ENCODE measurements at regions not wholly inside any gene's neighbourhood (a gene's known extent, or its start where the extent isn't known, plus 50 kb on each side); places are given as distances from the start of the nearest gene placed in this dataset.

DNA sequence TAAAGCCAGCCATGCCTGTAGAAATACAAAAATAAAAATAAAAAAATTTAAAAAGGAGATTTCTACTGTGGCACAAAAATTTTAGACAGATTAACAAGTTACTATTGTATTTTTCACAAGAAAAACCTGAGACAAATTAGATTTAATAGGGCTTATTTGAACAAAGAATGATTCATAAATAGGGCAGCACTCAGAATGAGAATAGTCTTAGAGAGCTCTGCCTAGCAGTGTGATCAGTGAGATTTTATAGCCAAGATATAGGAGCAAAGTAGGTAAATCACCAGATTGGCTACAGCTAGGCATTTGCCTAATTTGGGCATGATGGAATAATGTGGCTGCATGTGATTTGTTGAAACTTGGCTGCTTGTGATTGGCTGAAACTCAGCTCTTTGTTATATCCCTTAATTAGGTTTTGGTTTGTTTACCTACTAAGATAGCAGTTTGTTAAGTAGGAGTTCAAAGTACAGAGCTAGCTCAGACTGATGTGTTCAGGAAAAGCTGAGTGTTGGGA is 279.7 kb upstream of the TMTC1 start:
- no peak for ATAC-seq (ENCODE audit: low FRiP score)
- TF ChIP-seq, protein P1, sequence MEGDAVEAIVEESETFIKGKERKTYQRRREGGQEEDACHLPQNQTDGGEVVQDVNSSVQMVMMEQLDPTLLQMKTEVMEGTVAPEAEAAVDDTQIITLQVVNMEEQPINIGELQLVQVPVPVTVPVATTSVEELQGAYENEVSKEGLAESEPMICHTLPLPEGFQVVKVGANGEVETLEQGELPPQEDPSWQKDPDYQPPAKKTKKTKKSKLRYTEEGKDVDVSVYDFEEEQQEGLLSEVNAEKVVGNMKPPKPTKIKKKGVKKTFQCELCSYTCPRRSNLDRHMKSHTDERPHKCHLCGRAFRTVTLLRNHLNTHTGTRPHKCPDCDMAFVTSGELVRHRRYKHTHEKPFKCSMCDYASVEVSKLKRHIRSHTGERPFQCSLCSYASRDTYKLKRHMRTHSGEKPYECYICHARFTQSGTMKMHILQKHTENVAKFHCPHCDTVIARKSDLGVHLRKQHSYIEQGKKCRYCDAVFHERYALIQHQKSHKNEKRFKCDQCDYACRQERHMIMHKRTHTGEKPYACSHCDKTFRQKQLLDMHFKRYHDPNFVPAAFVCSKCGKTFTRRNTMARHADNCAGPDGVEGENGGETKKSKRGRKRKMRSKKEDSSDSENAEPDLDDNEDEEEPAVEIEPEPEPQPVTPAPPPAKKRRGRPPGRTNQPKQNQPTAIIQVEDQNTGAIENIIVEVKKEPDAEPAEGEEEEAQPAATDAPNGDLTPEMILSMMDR (IDR thresholded peaks at IDR 0.05): no peak

DNA sequence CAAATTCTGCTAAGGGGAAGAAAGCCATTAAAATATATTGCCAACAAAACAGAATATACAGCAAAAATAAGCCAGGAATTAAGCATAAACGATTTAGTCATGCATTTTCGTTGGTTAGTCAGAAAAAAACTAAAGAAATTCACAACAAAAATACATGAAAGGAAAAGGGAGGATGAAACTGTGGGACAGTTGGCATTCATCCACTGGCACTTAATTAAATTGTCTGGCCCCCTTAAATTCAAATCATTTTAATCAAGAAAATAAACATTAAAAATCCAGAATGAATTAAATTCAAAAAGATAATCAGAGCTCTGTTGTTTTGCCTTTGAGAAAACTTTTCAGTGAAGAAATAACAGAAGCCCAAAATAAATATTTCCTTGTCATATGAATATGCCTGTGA is 264.6 kb upstream of the TMTC1 start:
- ATAC-seq (ENCODE audit: low FRiP score) (no peak), DNase-seq (ENCODE audit: low spot score) (no peak)
- TF ChIP-seq, protein P1 (IDR thresholded peaks at IDR 0.05): no peak

More for the DNA sequence above, 279.7 kb upstream of the TMTC1 start:
- DNase-seq (ENCODE audit: low spot score): no peak

DNA sequence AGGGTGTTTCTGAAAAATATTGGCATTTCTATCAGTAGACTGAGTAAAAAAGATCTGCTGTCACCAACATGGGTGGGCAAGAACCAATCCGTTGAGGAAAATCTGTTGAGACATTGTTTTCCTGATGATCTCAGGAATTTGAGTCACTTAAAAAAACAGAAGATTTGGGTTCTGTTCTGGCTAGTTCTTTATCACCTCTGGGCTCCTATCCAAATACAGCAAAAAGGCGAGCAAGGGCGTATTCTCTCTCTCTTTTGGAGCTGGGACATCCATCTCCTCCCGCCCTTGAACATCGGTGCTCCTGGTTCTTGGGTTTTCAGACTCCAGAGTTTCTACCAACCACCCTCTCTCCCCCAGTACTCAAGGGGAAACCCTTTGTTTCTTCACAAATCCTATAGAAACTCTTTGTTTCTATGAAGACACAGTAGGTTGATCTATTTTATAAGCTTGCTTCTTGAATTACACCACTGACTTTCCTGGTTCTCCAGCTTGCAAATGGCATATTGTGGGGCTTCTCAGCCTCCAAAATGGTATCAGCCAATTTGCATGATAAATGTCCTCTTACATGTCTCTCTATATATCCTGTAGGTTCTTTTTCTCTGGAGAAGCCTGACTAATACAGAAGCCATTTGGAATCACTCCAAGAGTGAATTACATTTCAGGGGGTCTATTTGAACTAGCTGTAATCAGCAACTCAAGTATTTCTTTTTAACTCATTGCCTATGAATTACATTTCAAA is 263.9 kb upstream of the TMTC1 start:
- no peak for ATAC-seq (ENCODE audit: low FRiP score)
- TF ChIP-seq, protein P1 (IDR thresholded peaks at IDR 0.05): no peak
- DNase-seq (ENCODE audit: low spot score): no peak

DNA sequence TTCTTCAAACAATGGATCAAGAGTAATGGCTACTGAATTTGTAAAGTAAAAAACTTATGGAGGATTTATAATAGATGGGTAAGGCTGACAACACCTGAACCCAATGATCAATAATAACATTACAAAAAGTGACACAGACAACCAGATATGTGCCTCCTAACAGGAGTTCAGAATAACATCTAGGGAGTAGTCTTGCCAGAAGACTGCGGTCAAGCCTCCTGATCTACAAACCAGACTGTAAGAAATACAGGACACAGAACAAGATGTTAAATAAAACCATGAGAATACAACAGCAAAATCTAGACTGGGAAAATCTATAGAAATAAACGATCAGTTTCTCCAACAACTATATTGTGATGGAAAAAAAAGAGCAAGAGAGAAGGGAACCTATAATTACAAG is 262.6 kb upstream of the TMTC1 start:
- DNase-seq (ENCODE audit: low spot score): no peak
- ATAC-seq (ENCODE audit: low FRiP score): no peak
- TF ChIP-seq, protein P1 (IDR thresholded peaks at IDR 0.05): no peak

DNA sequence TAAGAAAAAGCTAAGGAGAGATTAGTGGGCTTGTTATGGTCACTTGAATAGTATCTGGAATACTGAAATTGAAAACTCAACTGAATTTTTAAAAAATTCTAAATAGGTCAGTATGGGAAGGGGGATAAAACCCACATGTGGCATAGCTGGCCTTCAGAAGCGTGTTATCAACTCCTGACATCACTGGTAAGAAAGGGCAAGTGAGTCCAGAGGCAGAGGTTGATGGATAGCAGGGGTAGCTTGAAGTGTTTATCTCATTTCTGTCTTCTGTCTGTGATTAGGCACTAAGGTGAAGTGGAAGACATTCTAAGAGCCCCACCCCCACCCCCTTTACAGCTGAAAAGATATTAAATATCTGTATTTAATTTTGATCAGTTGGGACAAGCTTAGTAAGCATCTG is 261.4 kb upstream of the TMTC1 start:
- DNase-seq (ENCODE audit: low spot score) (no peak), ATAC-seq (ENCODE audit: low FRiP score) (no peak)
- TF ChIP-seq, protein P1 (IDR thresholded peaks at IDR 0.05): no peak

DNA sequence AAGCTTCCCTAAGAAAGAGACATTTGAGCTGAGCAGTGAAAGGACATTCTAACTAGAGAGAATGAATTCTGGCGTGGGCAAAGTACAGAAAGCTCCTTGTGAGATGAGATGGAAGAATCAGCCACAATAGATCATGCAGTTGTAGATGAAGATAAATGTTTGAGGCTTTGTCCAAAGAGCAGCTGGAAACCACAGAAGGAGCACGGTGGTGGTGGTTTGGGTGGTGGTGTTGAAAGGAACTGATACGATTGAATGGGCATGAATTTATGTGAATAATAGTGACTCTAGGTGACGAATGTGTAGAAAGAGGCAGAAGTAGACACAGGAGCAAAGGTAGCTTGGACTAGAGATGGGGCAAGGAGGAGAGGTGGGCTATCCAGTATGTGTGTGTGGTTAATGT is 260.5 kb upstream of the TMTC1 start:
- no peak for ATAC-seq (ENCODE audit: low FRiP score)
- DNase-seq (ENCODE audit: low spot score): no peak
- TF ChIP-seq, protein P1 (IDR thresholded peaks at IDR 0.05): no peak

All from omental fat pad (tissue), 3 donors.